CD8-positive, alpha-beta memory T cell (primary cell): ENCODE measurements at regions not wholly inside any gene's neighbourhood (a gene's known extent, or its start where the extent isn't known, plus 50 kb on each side); places are given as distances from the start of the nearest gene placed in this dataset.

Experiments used
- CTCF ChIA-PET: fragments of 350-600 bp; sonication (Branson Sonifier 250); formaldehyde crosslinking; loops from one replicate; lab custom pipeline; 2021; ENCODE audit warnings: antibody characterized with exemption; lab: Charles Lee
- POLR2A ChIA-PET: fragments of 350-600 bp; sonication (Branson Sonifier 250); formaldehyde crosslinking; loops from one replicate; lab custom pipeline; 2021; ENCODE audit warnings: antibody characterized with exemption; lab: Charles Lee
- DNase-seq, 5 donors: peaks; one replicate each; pipeline versions ENCODE4 v3.0.0 to v3.0.0-alpha.2; 2020 to 2022; ENCODE audit warnings: mixed read lengths in 1 of 5
- H3K27ac ChIP-seq: one replicate; pipeline ENCODE4 v1.7.0; 2013; ENCODE audit warnings: low read depth, mild to moderate bottlenecking, low read length, moderate library complexity
- H3K27me3 ChIP-seq: 2 replicates; pipeline ENCODE4 v1.7.0; 2013; ENCODE audit warnings: low read length, mild to moderate bottlenecking; ENCODE audit not compliant: insufficient read depth, poor library complexity, severe bottlenecking
- H3K36me3 ChIP-seq: 2 replicates; pipeline ENCODE4 v1.7.0; 2013; ENCODE audit warnings: mild to moderate bottlenecking, low read length, moderate library complexity; ENCODE audit not compliant: insufficient read depth
- H3K4me1 ChIP-seq: 2 replicates; pipeline ENCODE4 v1.7.0; 2013; ENCODE audit warnings: mild to moderate bottlenecking, low read length, moderate library complexity; ENCODE audit not compliant: insufficient read depth
- H3K4me3 ChIP-seq: 2 replicates; pipeline ENCODE4 v1.7.0; 2013; ENCODE audit warnings: mild to moderate bottlenecking, low read length
- H3K9me3 ChIP-seq: 2 replicates; pipeline ENCODE4 v1.7.0; 2013; ENCODE audit warnings: mild to moderate bottlenecking, low read length
- H3K27ac Mint-ChIP-seq, 8 donors: one replicate each; pipeline ENCODE4 v1.8.0; 2020 to 2021; ENCODE audit warnings: mixed read lengths in 8 of 8, mild to moderate bottlenecking in 6 of 8, inconsistent platforms in 3 of 8, moderate library complexity in 3 of 8
- H3K27me3 Mint-ChIP-seq, 2 donors: one replicate each; pipeline ENCODE4 v1.8.0; 2020 to 2021; ENCODE audit warnings: mixed read lengths in 2 of 2, mild to moderate bottlenecking in 1 of 2, moderate library complexity in 1 of 2
- H3K36me3 Mint-ChIP-seq, 3 donors: one replicate each; pipeline ENCODE4 v1.8.0; 2020 to 2021; ENCODE audit warnings: mixed read lengths in 3 of 3, inconsistent platforms in 1 of 3, mild to moderate bottlenecking in 1 of 3
- H3K4me1 Mint-ChIP-seq, 3 donors: one replicate each; pipeline ENCODE4 v1.8.0; 2020 to 2021; ENCODE audit warnings: mixed read lengths in 3 of 3, inconsistent platforms in 1 of 3, mild to moderate bottlenecking in 1 of 3
- H3K4me3 Mint-ChIP-seq, 7 donors: one replicate each; pipeline ENCODE4 v1.8.0; 2020 to 2021; ENCODE audit warnings: mixed read lengths in 7 of 7, mild to moderate bottlenecking in 6 of 7, moderate library complexity in 4 of 7, inconsistent platforms in 2 of 7
- H3K9me3 Mint-ChIP-seq, 5 donors: one replicate each; pipeline ENCODE4 v1.8.0; 2020 to 2022; ENCODE audit warnings: mixed read lengths in 5 of 5, mild to moderate bottlenecking in 3 of 5, moderate library complexity in 2 of 5, inconsistent platforms in 1 of 5

- Mint-ChIP-seq H3K4me3 (no peak overlapping the region), H3K9me3 (no peaks in the 10 kb centered on the region), H3K36me3 (no peaks in the 10 kb centered on the region), H3K27me3 (peaks cover 2 to 33% of the 10 kb centered on the region in 2 donors), H3K4me1 (no peaks in the 10 kb centered on the region), H3K27ac (no peak overlapping the region)
- ChIA-PET CTCF (no interaction called here), POLR2A (no interaction called here)
- H3K4me1 ChIP-seq, result no peaks in the 10 kb centered on the region
- H3K9me3 ChIP-seq, result no peaks in the 10 kb centered on the region
- H3K27ac ChIP-seq, result no peak overlapping the region
- H3K36me3 ChIP-seq, result no peaks in the 10 kb centered on the region
- no peak for DNase-seq
- H3K27me3 ChIP-seq, result peaks cover 3% of the 10 kb centered on the region
- H3K4me3 ChIP-seq, result no peak overlapping the region
These were observed 272.5 kb upstream of the B3GAT1 start for GRCh38 chr11:134684576-134684975.

DNA sequence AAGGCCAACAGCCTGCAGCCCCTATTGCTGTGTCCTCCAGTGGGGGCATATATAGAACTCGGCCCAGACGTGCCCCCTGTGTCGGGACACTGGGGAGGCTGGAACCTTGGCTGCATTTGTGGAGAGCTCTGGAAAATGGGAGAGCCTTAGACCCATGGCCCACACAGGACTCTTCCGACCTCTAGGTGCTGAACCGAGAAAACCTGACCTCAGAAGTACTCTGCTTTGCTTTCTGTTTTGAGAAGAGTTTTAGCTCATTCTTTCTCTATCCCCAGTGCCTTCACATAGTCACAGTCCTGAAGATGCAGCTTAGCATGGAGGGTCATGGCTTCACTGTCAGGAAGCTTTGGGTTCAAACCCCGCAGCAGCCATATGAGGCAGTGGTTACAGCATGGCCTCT lies 271.8 kb upstream of the B3GAT1 start:
- POLR2A ChIA-PET, result no interaction called here
- no peak overlapping the region for H3K27ac Mint-ChIP-seq

DNA sequence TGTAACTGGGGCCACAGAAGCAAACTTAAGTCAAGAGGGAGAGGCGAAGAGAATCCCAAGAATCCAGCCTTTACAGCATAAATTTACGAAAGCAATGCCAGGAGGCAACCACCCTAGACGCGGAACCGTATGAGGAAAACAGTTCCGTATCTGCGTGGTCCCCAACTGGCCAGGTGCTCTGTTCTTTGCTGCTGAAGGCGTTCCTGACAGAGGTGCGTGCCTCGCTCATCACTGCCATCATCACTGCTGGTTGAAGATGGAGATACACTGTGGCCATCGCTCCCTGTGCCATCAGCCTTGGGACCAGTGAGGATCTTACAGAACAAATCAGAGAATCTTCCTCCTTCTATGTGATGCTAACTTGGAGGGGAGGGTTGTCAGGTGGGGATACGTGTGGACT lies 270.5 kb upstream of the B3GAT1 start:
- no peaks in the 10 kb centered on the region for H3K4me1 ChIP-seq
- Mint-ChIP-seq H3K36me3 (no peaks in the 10 kb centered on the region), H3K4me3 (no peak overlapping the region), H3K4me1 (no peaks in the 10 kb centered on the region), H3K27ac (no peak overlapping the region), H3K9me3 (no peaks in the 10 kb centered on the region), H3K27me3 (peaks cover 2 to 27% of the 10 kb centered on the region in 2 donors)
- CTCF ChIA-PET, result no interaction called here
- no peaks in the 10 kb centered on the region for H3K27me3 ChIP-seq
- no peak overlapping the region for H3K27ac ChIP-seq
- H3K9me3 ChIP-seq, result no peaks in the 10 kb centered on the region
- POLR2A ChIA-PET, result no interaction called here
- H3K4me3 ChIP-seq, result no peak overlapping the region
- H3K36me3 ChIP-seq, result no peaks in the 10 kb centered on the region
- DNase-seq, result no peak

More for the DNA sequence above, 271.8 kb upstream of the B3GAT1 start:
- H3K36me3 Mint-ChIP-seq, result no peaks in the 10 kb centered on the region
- Histone ChIP-seq H3K9me3 (no peaks in the 10 kb centered on the region), H3K27me3 (no peaks in the 10 kb centered on the region), H3K27ac (no peak overlapping the region), H3K4me1 (no peaks in the 10 kb centered on the region), H3K36me3 (no peaks in the 10 kb centered on the region), H3K4me3 (no peak overlapping the region)
- no peaks in the 10 kb centered on the region for H3K9me3 Mint-ChIP-seq
- H3K4me1 Mint-ChIP-seq, result no peaks in the 10 kb centered on the region
- no peak for DNase-seq
- peaks cover 2 to 29% of the 10 kb centered on the region in 2 donors for H3K27me3 Mint-ChIP-seq
- H3K4me3 Mint-ChIP-seq, result no peak overlapping the region
- CTCF ChIA-PET, result no interaction called here

DNA sequence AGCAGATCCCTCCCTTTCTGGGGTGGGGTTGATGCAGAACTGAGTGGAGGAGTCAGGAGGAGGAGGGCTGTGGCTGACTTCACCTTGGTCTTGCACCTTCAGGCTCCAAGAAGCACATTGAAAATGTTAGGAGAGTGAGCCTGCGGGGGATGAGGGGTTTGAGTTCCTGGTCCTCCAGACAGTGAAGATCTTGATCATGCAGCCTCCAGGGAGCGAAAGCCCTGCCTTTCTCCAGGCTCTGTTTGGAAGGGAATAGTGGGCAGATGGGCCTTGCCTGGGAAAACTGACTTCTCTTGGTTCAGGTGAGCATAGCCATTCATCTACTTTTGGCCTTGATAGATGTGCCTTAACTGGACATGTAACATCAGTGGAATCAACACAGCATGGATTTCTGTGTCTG lies 267.6 kb upstream of the B3GAT1 start:
- H3K4me3 Mint-ChIP-seq, result no peak overlapping the region
- H3K9me3 Mint-ChIP-seq, result no peaks in the 10 kb centered on the region
- H3K4me1 Mint-ChIP-seq, result no peaks in the 10 kb centered on the region
- Histone ChIP-seq H3K4me3 (no peak overlapping the region), H3K4me1 (no peaks in the 10 kb centered on the region), H3K27me3 (no peaks in the 10 kb centered on the region), H3K9me3 (no peaks in the 10 kb centered on the region), H3K27ac (no peak overlapping the region), H3K36me3 (no peaks in the 10 kb centered on the region)
- H3K27ac Mint-ChIP-seq, result no peak overlapping the region
- ChIA-PET POLR2A (no interaction called here), CTCF (no interaction called here)
- H3K27me3 Mint-ChIP-seq, result peaks cover 2 to 27% of the 10 kb centered on the region in 2 donors
- DNase-seq, result no peak
- no peaks in the 10 kb centered on the region for H3K36me3 Mint-ChIP-seq

DNA sequence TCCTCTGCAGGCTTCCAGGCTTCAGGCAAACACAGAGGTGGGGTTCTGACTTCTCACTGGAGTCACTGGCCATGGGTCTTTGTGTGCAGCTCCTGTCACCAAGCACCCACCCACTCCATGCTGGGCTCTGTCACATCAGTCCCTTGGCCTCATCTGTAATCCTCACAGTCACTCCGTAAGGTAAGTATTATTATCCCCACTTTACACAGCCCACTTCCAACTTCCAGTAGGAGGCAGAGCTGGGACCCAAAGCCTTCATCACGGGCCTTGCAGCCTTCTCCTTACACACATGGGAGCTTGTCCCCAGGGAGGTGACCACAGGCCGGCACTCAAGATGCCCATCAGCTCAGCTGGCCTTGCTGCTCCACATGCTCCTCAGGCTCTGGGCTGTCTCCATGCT lies 266.7 kb upstream of the B3GAT1 start:
- peaks cover 2 to 27% of the 10 kb centered on the region in 2 donors for H3K27me3 Mint-ChIP-seq
- Histone ChIP-seq H3K27me3 (no peaks in the 10 kb centered on the region), H3K4me1 (no peaks in the 10 kb centered on the region), H3K27ac (no peak overlapping the region), H3K9me3 (no peaks in the 10 kb centered on the region), H3K36me3 (no peaks in the 10 kb centered on the region), H3K4me3 (no peak overlapping the region)
- ChIA-PET POLR2A (no interaction called here), CTCF (no interaction called here)
- H3K27ac Mint-ChIP-seq, result no peak overlapping the region
- H3K4me1 Mint-ChIP-seq, result no peaks in the 10 kb centered on the region
- H3K4me3 Mint-ChIP-seq, result no peak overlapping the region
- DNase-seq, result no peak
- no peaks in the 10 kb centered on the region for H3K36me3 Mint-ChIP-seq
- no peaks in the 10 kb centered on the region for H3K9me3 Mint-ChIP-seq

DNA sequence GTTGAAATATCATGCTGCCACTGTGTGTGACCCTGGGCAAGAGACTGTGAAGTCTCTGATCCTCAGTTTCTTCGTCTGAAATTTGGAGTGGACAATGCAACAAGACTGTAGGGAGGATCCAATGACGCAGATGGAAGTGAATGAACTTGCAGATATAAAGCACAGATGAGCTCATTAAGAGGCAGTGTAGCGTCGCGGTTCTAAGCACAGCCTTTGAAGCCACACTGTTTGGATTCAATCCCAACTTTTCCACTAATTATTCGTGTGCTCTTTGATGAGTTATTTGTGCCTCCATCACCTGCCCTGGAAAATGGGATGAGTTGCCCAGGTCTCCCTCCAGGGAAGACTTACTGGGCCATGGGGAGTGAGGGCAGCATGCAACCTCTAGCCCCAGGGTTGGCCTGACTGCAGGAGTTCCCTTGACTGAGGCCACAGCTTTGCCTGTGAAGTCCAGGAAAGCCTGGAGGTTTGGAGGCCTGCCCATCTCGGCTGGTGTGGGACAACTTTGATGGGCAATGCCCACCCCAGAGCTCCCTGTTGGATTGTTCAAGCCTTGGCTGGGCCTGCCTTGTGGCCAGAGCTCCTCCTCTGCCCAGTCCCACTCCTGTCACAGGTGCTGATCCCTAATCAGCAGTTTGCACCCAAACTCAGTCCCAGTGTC lies 266.0 kb upstream of the B3GAT1 start:
- H3K4me1 ChIP-seq, result no peaks in the 10 kb centered on the region
- H3K4me1 Mint-ChIP-seq, result no peaks in the 10 kb centered on the region
- no peak overlapping the region for H3K4me3 ChIP-seq
- H3K27ac Mint-ChIP-seq, result no peak overlapping the region
- peaks cover 3 to 20% of the 10 kb centered on the region in 2 donors for H3K27me3 Mint-ChIP-seq
- ChIA-PET CTCF (no interaction called here), POLR2A (no interaction called here)
- DNase-seq, result no peak
- H3K9me3 Mint-ChIP-seq, result no peaks in the 10 kb centered on the region
- no peaks in the 10 kb centered on the region for H3K36me3 ChIP-seq
- no peaks in the 10 kb centered on the region for H3K9me3 ChIP-seq
- no peaks in the 10 kb centered on the region for H3K36me3 Mint-ChIP-seq
- no peaks in the 10 kb centered on the region for H3K27me3 ChIP-seq
- no peak overlapping the region for H3K4me3 Mint-ChIP-seq
- no peak overlapping the region for H3K27ac ChIP-seq

DNA sequence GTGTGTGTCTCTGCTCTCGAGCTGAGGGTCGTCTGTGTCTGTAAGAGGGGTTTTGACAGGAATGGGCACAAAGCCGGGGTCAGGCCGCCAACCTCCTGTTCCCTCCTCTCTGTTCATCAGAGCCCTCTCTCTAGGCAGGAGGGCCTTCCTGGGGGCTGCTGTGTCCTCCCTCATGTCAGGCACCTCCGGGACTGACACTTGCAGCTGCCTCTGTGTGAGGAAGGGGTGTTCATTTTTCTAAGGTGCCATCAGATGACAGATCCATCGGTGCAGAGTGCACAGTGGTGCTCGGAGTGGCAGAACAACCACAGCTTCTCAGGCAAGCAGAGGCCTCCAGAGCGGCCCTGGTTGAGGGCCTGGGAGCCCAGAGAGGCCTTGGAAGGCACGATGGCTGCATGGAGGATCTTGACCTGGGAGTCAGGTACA lies 265.4 kb upstream of the B3GAT1 start:
- H3K9me3 ChIP-seq, result no peaks in the 10 kb centered on the region
- H3K27me3 Mint-ChIP-seq, result peaks cover 3 to 15% of the 10 kb centered on the region in 2 donors
- CTCF ChIA-PET, result no interaction called here

GRCh38 chr11:134676516-134677287 lies 264.7 kb upstream of the B3GAT1 start:
- no peaks in the 10 kb centered on the region for H3K9me3 Mint-ChIP-seq
- Histone ChIP-seq H3K9me3 (no peaks in the 10 kb centered on the region), H3K4me1 (no peaks in the 10 kb centered on the region), H3K27me3 (no peaks in the 10 kb centered on the region), H3K27ac (no peak overlapping the region), H3K4me3 (no peak overlapping the region), H3K36me3 (no peaks in the 10 kb centered on the region)
- H3K27me3 Mint-ChIP-seq, result peaks cover 4 to 12% of the 10 kb centered on the region in 2 donors
- no peaks in the 10 kb centered on the region for H3K36me3 Mint-ChIP-seq
- CTCF ChIA-PET, result no interaction called here
- H3K4me3 Mint-ChIP-seq, result no peak overlapping the region
- POLR2A ChIA-PET, result no interaction called here
- peak overlapping the region in 1 of 8 donors; percentile 3 for H3K27ac Mint-ChIP-seq
- no peak for DNase-seq
- no peaks in the 10 kb centered on the region for H3K4me1 Mint-ChIP-seq

More for the DNA sequence above, 265.4 kb upstream of the B3GAT1 start:
- no peak overlapping the region for H3K27ac Mint-ChIP-seq
- DNase-seq, result no peak
- H3K4me3 Mint-ChIP-seq, result no peak overlapping the region
- H3K36me3 Mint-ChIP-seq, result no peaks in the 10 kb centered on the region
- H3K27me3 ChIP-seq, result no peaks in the 10 kb centered on the region
- H3K36me3 ChIP-seq, result no peaks in the 10 kb centered on the region
- POLR2A ChIA-PET, result no interaction called here
- H3K9me3 Mint-ChIP-seq, result no peaks in the 10 kb centered on the region
- H3K4me1 ChIP-seq, result no peaks in the 10 kb centered on the region
- no peaks in the 10 kb centered on the region for H3K4me1 Mint-ChIP-seq
- H3K27ac ChIP-seq, result no peak overlapping the region
- no peak overlapping the region for H3K4me3 ChIP-seq
